ENCODE measurements at regions not wholly inside any gene's neighbourhood (a gene's known extent, or its start where the extent isn't known, plus 50 kb on each side); places are given as distances from the start of the nearest gene placed in this dataset.

GRCh38 chr10:62637249-62638061 is 167.1 kb upstream of the ADO start:
- H3K4me3 ChIP-seq (ENCODE audit: extremely low read depth, insufficient read depth, low read length, poor library complexity, severe bottlenecking), result no peak overlapping the region

GRCh38 chr10:62638062-62638477 is 166.4 kb upstream of the ADO start:
- Histone ChIP-seq H3K4me3 (ENCODE audit: extremely low read depth, insufficient read depth, low read length, poor library complexity, severe bottlenecking) (no peak overlapping the region), H3K9me3 (ENCODE audit: control insufficient read depth, low read length) (no peaks in the 10 kb centered on the region), H3K27ac (ENCODE audit: low read depth, low read length, severe bottlenecking) (no peak overlapping the region), H3K36me3 (ENCODE audit: control insufficient read depth, insufficient read depth, low read length) (no peaks in the 10 kb centered on the region), H3K4me1 (ENCODE audit: control insufficient read depth, insufficient read depth, low read length, poor library complexity, severe bottlenecking) (peaks cover 15% of the 10 kb centered on the region)
- 65 to 85% methylated on average over 2 to 4 of the region's 7 CpGs for WGBS, 2 experiments (ENCODE audit: insufficient coverage in 2 of 2)

More at GRCh38 chr10:62637249-62638061, 167.1 kb upstream of the ADO start:
- 84 to 86% methylated on average over 6 to 7 of the region's 9 CpGs for WGBS, 2 experiments (ENCODE audit: insufficient coverage in 2 of 2)
- no peak overlapping the region for H3K27ac ChIP-seq (ENCODE audit: low read depth, low read length, severe bottlenecking)
- no peaks in the 10 kb centered on the region for H3K9me3 ChIP-seq (ENCODE audit: control insufficient read depth, low read length)
- H3K36me3 ChIP-seq (ENCODE audit: control insufficient read depth, insufficient read depth, low read length), result no peaks in the 10 kb centered on the region
- H3K4me1 ChIP-seq (ENCODE audit: control insufficient read depth, insufficient read depth, low read length, poor library complexity, severe bottlenecking), result peaks cover 15% of the 10 kb centered on the region

- Histone ChIP-seq H3K4me3 (ENCODE audit: extremely low read depth, insufficient read depth, low read length, poor library complexity, severe bottlenecking) (no peak overlapping the region), H3K27ac (ENCODE audit: low read depth, low read length, severe bottlenecking) (no peak overlapping the region), H3K36me3 (ENCODE audit: control insufficient read depth, insufficient read depth, low read length) (no peaks in the 10 kb centered on the region), H3K9me3 (ENCODE audit: control insufficient read depth, low read length) (no peaks in the 10 kb centered on the region), H3K4me1 (ENCODE audit: control insufficient read depth, insufficient read depth, low read length, poor library complexity, severe bottlenecking) (peaks cover 15% of the 10 kb centered on the region)
- 60 to 100% methylated on average over 1 of the region's 2 CpGs for WGBS, 2 experiments (ENCODE audit: insufficient coverage in 2 of 2)
These were observed 165.4 kb upstream of the ADO start for GRCh38 chr10:62639144-62639543.

GRCh38 chr10:62640411-62640810 is 164.1 kb upstream of the ADO start:
- no peak overlapping the region for H3K27ac ChIP-seq (ENCODE audit: low read depth, low read length, severe bottlenecking)
- no peak overlapping the region for H3K4me3 ChIP-seq (ENCODE audit: extremely low read depth, insufficient read depth, low read length, poor library complexity, severe bottlenecking)
- no peaks in the 10 kb centered on the region for H3K36me3 ChIP-seq (ENCODE audit: control insufficient read depth, insufficient read depth, low read length)
- H3K9me3 ChIP-seq (ENCODE audit: control insufficient read depth, low read length), result no peaks in the 10 kb centered on the region
- peaks cover 15% of the 10 kb centered on the region for H3K4me1 ChIP-seq (ENCODE audit: control insufficient read depth, insufficient read depth, low read length, poor library complexity, severe bottlenecking)

- WGBS, 2 experiments (ENCODE audit: insufficient coverage in 2 of 2), result 100% methylated on average over 1 of the region's 5 CpGs
- H3K27ac ChIP-seq (ENCODE audit: low read depth, low read length, severe bottlenecking), result no peak overlapping the region
- no peaks in the 10 kb centered on the region for H3K9me3 ChIP-seq (ENCODE audit: control insufficient read depth, low read length)
- H3K4me3 ChIP-seq (ENCODE audit: extremely low read depth, insufficient read depth, low read length, poor library complexity, severe bottlenecking), result no peak overlapping the region
- no peaks in the 10 kb centered on the region for H3K36me3 ChIP-seq (ENCODE audit: control insufficient read depth, insufficient read depth, low read length)
- H3K4me1 ChIP-seq (ENCODE audit: control insufficient read depth, insufficient read depth, low read length, poor library complexity, severe bottlenecking), result peaks cover 2% of the 10 kb centered on the region
These were observed 160.6 kb upstream of the ADO start for GRCh38 chr10:62643606-62644587.

- 78 to 100% methylated on average over 1 to 3 of the region's 6 CpGs for WGBS, 2 experiments (ENCODE audit: insufficient coverage in 2 of 2)
- no peaks in the 10 kb centered on the region for H3K4me1 ChIP-seq (ENCODE audit: control insufficient read depth, insufficient read depth, low read length, poor library complexity, severe bottlenecking)
- no peak overlapping the region for H3K27ac ChIP-seq (ENCODE audit: low read depth, low read length, severe bottlenecking)
- no peaks in the 10 kb centered on the region for H3K36me3 ChIP-seq (ENCODE audit: control insufficient read depth, insufficient read depth, low read length)
- no peaks in the 10 kb centered on the region for H3K9me3 ChIP-seq (ENCODE audit: control insufficient read depth, low read length)
- no peak overlapping the region for H3K4me3 ChIP-seq (ENCODE audit: extremely low read depth, insufficient read depth, low read length, poor library complexity, severe bottlenecking)
These were observed 157.0 kb upstream of the ADO start for GRCh38 chr10:62647375-62648092.

GRCh38 chr10:62648921-62649320 is 155.6 kb upstream of the ADO start:
- Histone ChIP-seq H3K4me3 (ENCODE audit: extremely low read depth, insufficient read depth, low read length, poor library complexity, severe bottlenecking) (no peak overlapping the region), H3K36me3 (ENCODE audit: control insufficient read depth, insufficient read depth, low read length) (no peaks in the 10 kb centered on the region), H3K27ac (ENCODE audit: low read depth, low read length, severe bottlenecking) (no peak overlapping the region), H3K9me3 (ENCODE audit: control insufficient read depth, low read length) (no peaks in the 10 kb centered on the region), H3K4me1 (ENCODE audit: control insufficient read depth, insufficient read depth, low read length, poor library complexity, severe bottlenecking) (no peaks in the 10 kb centered on the region)
- WGBS, 2 experiments (ENCODE audit: insufficient coverage in 2 of 2), result 100% methylated on average over 1 of the region's 1 CpG

GRCh38 chr10:62650411-62650810 is 154.1 kb upstream of the ADO start:
- Histone ChIP-seq H3K36me3 (ENCODE audit: control insufficient read depth, insufficient read depth, low read length) (no peaks in the 10 kb centered on the region), H3K9me3 (ENCODE audit: control insufficient read depth, low read length) (no peaks in the 10 kb centered on the region), H3K4me1 (ENCODE audit: control insufficient read depth, insufficient read depth, low read length, poor library complexity, severe bottlenecking) (no peaks in the 10 kb centered on the region), H3K4me3 (ENCODE audit: extremely low read depth, insufficient read depth, low read length, poor library complexity, severe bottlenecking) (no peak overlapping the region), H3K27ac (ENCODE audit: low read depth, low read length, severe bottlenecking) (no peak overlapping the region)
- no CpG with 5 or more reads among the region's 2 CpGs for WGBS, 2 experiments (ENCODE audit: insufficient coverage in 2 of 2)

GRCh38 chr10:62651341-62651740 is 153.2 kb upstream of the ADO start:
- Histone ChIP-seq H3K4me1 (ENCODE audit: control insufficient read depth, insufficient read depth, low read length, poor library complexity, severe bottlenecking) (no peaks in the 10 kb centered on the region), H3K36me3 (ENCODE audit: control insufficient read depth, insufficient read depth, low read length) (no peaks in the 10 kb centered on the region), H3K27ac (ENCODE audit: low read depth, low read length, severe bottlenecking) (no peak overlapping the region), H3K9me3 (ENCODE audit: control insufficient read depth, low read length) (no peaks in the 10 kb centered on the region), H3K4me3 (ENCODE audit: extremely low read depth, insufficient read depth, low read length, poor library complexity, severe bottlenecking) (no peak overlapping the region)
- WGBS, 2 experiments (ENCODE audit: insufficient coverage in 2 of 2), result 66% methylated on average over 2 of the region's 2 CpGs; no CpG with 5 or more reads in 1 of the 2 experiments

- Histone ChIP-seq H3K4me1 (ENCODE audit: control insufficient read depth, insufficient read depth, low read length, poor library complexity, severe bottlenecking) (no peaks in the 10 kb centered on the region), H3K9me3 (ENCODE audit: control insufficient read depth, low read length) (no peaks in the 10 kb centered on the region), H3K36me3 (ENCODE audit: control insufficient read depth, insufficient read depth, low read length) (no peaks in the 10 kb centered on the region), H3K27ac (ENCODE audit: low read depth, low read length, severe bottlenecking) (no peak overlapping the region), H3K4me3 (ENCODE audit: extremely low read depth, insufficient read depth, low read length, poor library complexity, severe bottlenecking) (no peak overlapping the region)
- 93 to 100% methylated on average over 1 to 2 of the region's 2 CpGs for WGBS, 2 experiments (ENCODE audit: insufficient coverage in 2 of 2)
These were observed 152.4 kb upstream of the ADO start for GRCh38 chr10:62652114-62652513.

All from mesodermal cell (in vitro differentiated cells).